ENCODE measurements at regions not wholly inside any gene's neighbourhood (a gene's known extent, or its start where the extent isn't known, plus 50 kb on each side); places are given as distances from the start of the nearest gene placed in this dataset.
"Not testable (repeated sequence)": the region's sequence is repeated elsewhere in the genome, so short reads cannot be mapped to it uniquely, and the experiment has no call there.

- not testable (repeated sequence) for DNase-seq
Observed at GRCh38 chr5:145652700-145653099, 182.4 kb downstream of the PRELID2 start.

GRCh38 chr5:145647137-145647536, 188.0 kb downstream of the PRELID2 start:
- not testable (repeated sequence) for DNase-seq

GRCh38 chr5:145643214-145643613, 191.9 kb downstream of the PRELID2 start:
- not testable (repeated sequence) for DNase-seq

- DNase-seq: no peak
Observed at GRCh38 chr5:145637396-145637795, 197.7 kb downstream of the PRELID2 start.

- DNase-seq: no peak
Observed at GRCh38 chr5:145636371-145636770, 198.8 kb downstream of the PRELID2 start.

GRCh38 chr5:145633474-145633873, 201.7 kb downstream of the PRELID2 start:
- no peak for DNase-seq

GRCh38 chr5:145632701-145633100, 202.4 kb downstream of the PRELID2 start:
- DNase-seq: no peak

GRCh38 chr5:145629047-145629446, 206.1 kb downstream of the PRELID2 start:
- DNase-seq: no peak

- no peak for DNase-seq
Observed at GRCh38 chr5:145628525-145628924, 206.6 kb downstream of the PRELID2 start.

GRCh38 chr5:145619806-145620310, 215.3 kb downstream of the PRELID2 start:
- no peak for DNase-seq

GRCh38 chr5:145616739-145617138, 218.4 kb downstream of the PRELID2 start:
- DNase-seq: not testable (repeated sequence)

GRCh38 chr5:145598983-145599382, 236.2 kb downstream of the PRELID2 start:
- DNase-seq: no peak

- DNase-seq: no peak
Observed at GRCh38 chr5:145598184-145598583, 237.0 kb downstream of the PRELID2 start.

- DNase-seq: no peak
Observed at GRCh38 chr5:145591578-145591977, 243.6 kb downstream of the PRELID2 start.

- DNase-seq: no peak
Observed at GRCh38 chr5:145589063-145589462, 246.1 kb downstream of the PRELID2 start.

GRCh38 chr5:145588558-145588957, 246.6 kb downstream of the PRELID2 start:
- no peak for DNase-seq

GRCh38 chr5:145588113-145588512, 247.0 kb downstream of the PRELID2 start:
- no peak for DNase-seq

- no peak for DNase-seq
Observed at GRCh38 chr5:145587710-145588109, 247.4 kb downstream of the PRELID2 start.

GRCh38 chr5:145587308-145587672, 247.9 kb downstream of the PRELID2 start:
- DNase-seq: no peak

GRCh38 chr5:145586661-145587307, 248.4 kb downstream of the PRELID2 start:
- no peak for DNase-seq

GRCh38 chr5:145585443-145586148, 249.5 kb downstream of the PRELID2 start:
- no peak for DNase-seq

GRCh38 chr5:145579301-145579700, 255.8 kb downstream of the PRELID2 start:
- DNase-seq: no peak

- no peak for DNase-seq
Observed at GRCh38 chr5:145574889-145575573, 260.1 kb downstream of the PRELID2 start.

GRCh38 chr5:145568581-145568980, 266.6 kb downstream of the PRELID2 start:
- no peak for DNase-seq

Data from activated T-cell treated with anti-CD3 and anti-CD28 coated beads, Interleukin-2, amount 50 U/mL, for 48 hours (primary cell).